Left lung (tissue), 4 donors: ENCODE measurements at regions not wholly inside any gene's neighbourhood (a gene's known extent, or its start where the extent isn't known, plus 50 kb on each side); places are given as distances from the start of the nearest gene placed in this dataset.
"Not testable (repeated sequence)": the region's sequence is repeated elsewhere in the genome, so short reads cannot be mapped to it uniquely, and the experiment has no call there.

Experiments
- ATAC-seq: fragments of 200-7000 bp; cut with Tn5 transposase; one replicate; pipeline ENCODE4 v1.9.1; 2020; ENCODE audit warnings: moderate library complexity
- DNase-seq, 4 donors: peaks; one replicate each; pipeline ENCODE4 v3.0.0-alpha.2; 2013 to 2020
- H3K27ac ChIP-seq, 2 donors: fragments of 200-600 bp; sonication (generic) in 1 of 2; one replicate each; pipeline versions ENCODE4 v1.5.0 to v1.8.0; 2020 to 2021
- H3K27me3 ChIP-seq, 2 donors: fragments of 200-600 bp; sonication (generic) in 1 of 2; one replicate each; pipeline versions ENCODE4 v1.5.0 to v1.8.0; 2020 to 2021
- H3K36me3 ChIP-seq, 2 donors: fragments of 200-600 bp; sonication (generic) in 1 of 2; one replicate each; pipeline versions ENCODE4 v1.5.0 to v1.8.0; 2020 to 2021
- H3K4me1 ChIP-seq, 2 donors: fragments of 200-600 bp; one replicate each; pipeline ENCODE4 v1.8.0; 2021
- H3K4me3 ChIP-seq, 2 donors: fragments of 200-600 bp; sonication (generic) in 1 of 2; one replicate each; pipeline versions ENCODE4 v1.5.0 to v1.8.0; 2020 to 2021; ENCODE audit warnings: mild to moderate bottlenecking in 1 of 2
- H3K9me3 ChIP-seq, 2 donors: fragments of 200-600 bp; sonication (generic) in 1 of 2; one replicate each; pipeline versions ENCODE4 v1.5.0 to v1.8.0; 2020 to 2021
- CTCF ChIP-seq, 2 donors: fragments of 200-600 bp; sonication (generic) in 1 of 2; IDR thresholded peaks; one replicate each; pipeline versions ENCODE4 v1.5.0 to v1.8.0; 2021; ENCODE audit warnings: antibody characterized with exemption in 2 of 2
- intact Hi-C, 2 donors: fragments of 100-400 bp; cut with DNase I; formaldehyde crosslinking; loops; one replicate each; pipeline versions ENCODE4 v1.11.2 to v1.14.2; 2022
- donor health status: DM: no; HTN: yes; CAD: no.
- donor health status: DM: no; HTN: no; CAD: no.

GRCh38 chr4:75321484-75321883 is 192.7 kb downstream of the RCHY1 start:
- H3K27me3 ChIP-seq, result no peaks in the 10 kb centered on the region
- H3K4me1 ChIP-seq, result no peaks in the 10 kb centered on the region
- no peak for TF ChIP-seq CTCF (IDR thresholded peaks at IDR 0.05)
- H3K36me3 ChIP-seq, result no peaks in the 10 kb centered on the region
- peaks cover 0 to 11% of the 10 kb centered on the region in 2 donors for H3K9me3 ChIP-seq
- DNase-seq, result no peak
- no peak for ATAC-seq
- intact Hi-C loops, result no loop called here
- H3K4me3 ChIP-seq, result no peak overlapping the region
- H3K27ac ChIP-seq, result no peak overlapping the region

- intact Hi-C loops, DNase-seq, H3K27me3 ChIP-seq, H3K4me1 ChIP-seq, ATAC-seq, H3K27ac ChIP-seq, H3K4me3 ChIP-seq, H3K36me3 ChIP-seq: not testable (repeated sequence)
- H3K9me3 ChIP-seq, result peaks cover 0 to 23% of the 10 kb centered on the region in 2 donors
Measured at GRCh38 chr4:75317641-75318040, 196.6 kb downstream of the RCHY1 start.

- Histone ChIP-seq H3K36me3 (no peaks in the 10 kb centered on the region), H3K9me3 (peaks cover 0 to 15% of the 10 kb centered on the region in 2 donors), H3K4me3 (no peak overlapping the region), H3K27ac (no peak overlapping the region), H3K27me3 (no peaks in the 10 kb centered on the region), H3K4me1 (no peaks in the 10 kb centered on the region)
- ATAC-seq, result no peak
- intact Hi-C loops, result no loop called here
- DNase-seq, result no peak
- no peak for TF ChIP-seq CTCF (IDR thresholded peaks at IDR 0.05)
Measured at GRCh38 chr4:75308049-75308448, 206.2 kb downstream of the RCHY1 start.

GRCh38 chr4:75306506-75306905 is 207.7 kb downstream of the RCHY1 start:
- H3K27me3 ChIP-seq, result no peaks in the 10 kb centered on the region
- TF ChIP-seq CTCF (IDR thresholded peaks at IDR 0.05), result no peak
- no peak for DNase-seq

GRCh38 chr4:75302648-75303047 is 211.6 kb downstream of the RCHY1 start:
- no peak for DNase-seq
- no peak for TF ChIP-seq CTCF (IDR thresholded peaks at IDR 0.05)
- Histone ChIP-seq H3K4me3 (no peak overlapping the region), H3K36me3 (no peaks in the 10 kb centered on the region), H3K9me3 (peaks cover 0 to 9% of the 10 kb centered on the region in 2 donors), H3K27me3 (no peaks in the 10 kb centered on the region), H3K4me1 (no peaks in the 10 kb centered on the region), H3K27ac (no peak overlapping the region)
- ATAC-seq, result no peak
- intact Hi-C loops, result no loop called here

More at GRCh38 chr4:75306506-75306905, 207.7 kb downstream of the RCHY1 start:
- Histone ChIP-seq H3K4me3 (no peak overlapping the region), H3K27ac (no peak overlapping the region), H3K36me3 (no peaks in the 10 kb centered on the region), H3K4me1 (no peaks in the 10 kb centered on the region), H3K9me3 (peaks cover 0 to 11% of the 10 kb centered on the region in 2 donors)
- ATAC-seq, result no peak
- intact Hi-C loops, result no loop called here

- H3K36me3 ChIP-seq, result no peaks in the 10 kb centered on the region
- DNase-seq, result peak in 1 of 4 donors; percentile 11
- H3K4me3 ChIP-seq, result no peak overlapping the region
- intact Hi-C loops, result no loop called here
- peaks cover 0 to 7% of the 10 kb centered on the region in 2 donors for H3K9me3 ChIP-seq
- H3K27me3 ChIP-seq, result no peaks in the 10 kb centered on the region
- H3K4me1 ChIP-seq, result no peaks in the 10 kb centered on the region
- peak in 1 of 2 donors; percentile 26 for TF ChIP-seq CTCF (IDR thresholded peaks at IDR 0.05)
- H3K27ac ChIP-seq, result no peak overlapping the region
- ATAC-seq, result peak; percentile 77
Measured at GRCh38 chr4:75289914-75290582, 224.2 kb downstream of the RCHY1 start.
